ENCODE measurements at regions not wholly inside any gene's neighbourhood (a gene's known extent, or its start where the extent isn't known, plus 50 kb on each side); places are given as distances from the start of the nearest gene placed in this dataset.

- peak overlapping the region; percentile 13 for H3K27ac Mint-ChIP-seq
- H3K4me1 Mint-ChIP-seq = peaks cover 33% of the 10 kb centered on the region
- intact Hi-C loops (cut with micrococcal nuclease) = no loop called here
- CTCF ChIA-PET = no interaction called here
- TF ChIP-seq, protein P1, sequence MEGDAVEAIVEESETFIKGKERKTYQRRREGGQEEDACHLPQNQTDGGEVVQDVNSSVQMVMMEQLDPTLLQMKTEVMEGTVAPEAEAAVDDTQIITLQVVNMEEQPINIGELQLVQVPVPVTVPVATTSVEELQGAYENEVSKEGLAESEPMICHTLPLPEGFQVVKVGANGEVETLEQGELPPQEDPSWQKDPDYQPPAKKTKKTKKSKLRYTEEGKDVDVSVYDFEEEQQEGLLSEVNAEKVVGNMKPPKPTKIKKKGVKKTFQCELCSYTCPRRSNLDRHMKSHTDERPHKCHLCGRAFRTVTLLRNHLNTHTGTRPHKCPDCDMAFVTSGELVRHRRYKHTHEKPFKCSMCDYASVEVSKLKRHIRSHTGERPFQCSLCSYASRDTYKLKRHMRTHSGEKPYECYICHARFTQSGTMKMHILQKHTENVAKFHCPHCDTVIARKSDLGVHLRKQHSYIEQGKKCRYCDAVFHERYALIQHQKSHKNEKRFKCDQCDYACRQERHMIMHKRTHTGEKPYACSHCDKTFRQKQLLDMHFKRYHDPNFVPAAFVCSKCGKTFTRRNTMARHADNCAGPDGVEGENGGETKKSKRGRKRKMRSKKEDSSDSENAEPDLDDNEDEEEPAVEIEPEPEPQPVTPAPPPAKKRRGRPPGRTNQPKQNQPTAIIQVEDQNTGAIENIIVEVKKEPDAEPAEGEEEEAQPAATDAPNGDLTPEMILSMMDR (IDR thresholded peaks at IDR 0.05) = no peak
- DNase-seq (no peak), ATAC-seq (ENCODE audit: low read depth) (no peak)
- no peaks in the 10 kb centered on the region for H3K36me3 Mint-ChIP-seq (ENCODE audit: low read depth)
- H3K27me3 Mint-ChIP-seq = peaks cover 5% of the 10 kb centered on the region
- POLR2A ChIA-PET = no interaction called here
- no peak overlapping the region for H3K4me3 Mint-ChIP-seq
- H3K9me3 Mint-ChIP-seq = no peaks in the 10 kb centered on the region
These were observed 462.0 kb downstream of the HS3ST3B1 start for GRCh38 chr17:14762736-14763479.

DNA sequence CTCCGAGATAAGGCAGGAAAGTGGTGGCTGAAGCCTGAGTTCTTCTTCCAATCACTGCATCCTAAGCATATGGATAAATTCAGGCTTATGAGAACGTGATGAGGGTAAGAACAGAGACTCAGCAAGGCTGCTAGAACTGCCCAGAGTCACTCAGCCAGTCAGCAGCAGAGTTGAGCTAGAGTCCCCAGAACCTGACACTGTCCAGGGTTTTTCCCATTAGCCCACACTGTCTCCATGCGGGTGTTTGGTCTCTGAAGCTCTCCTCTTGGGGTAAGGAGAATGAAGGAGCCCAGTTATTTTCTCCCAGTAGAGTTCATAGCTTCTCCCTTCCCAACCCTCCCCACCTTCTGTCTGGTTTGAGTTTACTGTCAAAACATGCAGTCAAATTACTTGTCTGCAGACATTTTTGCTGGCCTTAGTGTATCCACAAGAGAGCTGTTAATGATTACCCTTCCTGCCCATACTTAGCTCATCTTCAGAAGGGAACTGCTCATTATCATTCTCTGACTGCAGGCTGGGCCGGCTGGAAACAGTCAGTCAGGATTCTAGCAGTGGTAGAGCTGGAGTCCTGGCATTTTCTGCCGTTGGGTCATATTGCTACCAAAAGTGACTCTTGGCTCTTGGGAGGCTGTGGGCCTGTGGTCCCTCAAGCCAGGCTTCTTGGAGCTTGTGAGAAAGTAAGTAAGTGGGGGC is 460.0 kb downstream of the HS3ST3B1 start:
- intact Hi-C loops (cut with micrococcal nuclease) = no loop called here
- POLR2A ChIA-PET = no interaction called here
- Mint-ChIP-seq H3K27me3 (peaks cover 18% of the 10 kb centered on the region), H3K27ac (no peak overlapping the region), H3K36me3 (ENCODE audit: low read depth) (no peaks in the 10 kb centered on the region), H3K4me1 (peaks cover 33% of the 10 kb centered on the region), H3K9me3 (no peaks in the 10 kb centered on the region), H3K4me3 (no peak overlapping the region)
- CTCF ChIA-PET = no interaction called here
- TF ChIP-seq, protein P1 (IDR thresholded peaks at IDR 0.05) = no peak
- no peak for DNase-seq
- ATAC-seq (ENCODE audit: low read depth) = no peak

DNA sequence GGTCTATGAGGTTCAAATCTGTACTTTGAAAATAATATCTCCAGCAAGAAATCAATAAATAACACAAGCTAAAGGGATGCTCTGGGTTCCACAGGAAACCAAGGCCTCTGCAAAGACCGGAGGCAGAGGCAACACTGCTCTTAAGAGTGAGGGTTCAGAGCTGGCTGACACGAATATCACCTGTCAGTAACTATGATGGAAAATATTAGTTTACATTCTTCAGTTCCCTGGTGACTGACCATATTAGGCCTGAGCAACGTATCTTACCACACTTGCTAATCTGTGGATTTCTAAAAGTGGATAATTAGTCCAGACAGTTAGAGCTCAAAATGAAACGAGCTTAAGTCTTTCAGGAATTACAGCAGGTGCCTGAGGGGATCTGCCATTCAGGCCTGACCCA is 459.3 kb downstream of the HS3ST3B1 start:
- Mint-ChIP-seq H3K4me1 (peaks cover 33% of the 10 kb centered on the region), H3K36me3 (ENCODE audit: low read depth) (no peaks in the 10 kb centered on the region), H3K4me3 (no peak overlapping the region), H3K9me3 (no peaks in the 10 kb centered on the region), H3K27me3 (peaks cover 23% of the 10 kb centered on the region), H3K27ac (no peak overlapping the region)
- ChIA-PET POLR2A (no interaction called here), CTCF (no interaction called here)
- DNase-seq (no peak), ATAC-seq (ENCODE audit: low read depth) (peak; percentile 31)
- TF ChIP-seq, protein P1 (IDR thresholded peaks at IDR 0.05) = no peak
- intact Hi-C loops (cut with micrococcal nuclease) = no loop called here

DNA sequence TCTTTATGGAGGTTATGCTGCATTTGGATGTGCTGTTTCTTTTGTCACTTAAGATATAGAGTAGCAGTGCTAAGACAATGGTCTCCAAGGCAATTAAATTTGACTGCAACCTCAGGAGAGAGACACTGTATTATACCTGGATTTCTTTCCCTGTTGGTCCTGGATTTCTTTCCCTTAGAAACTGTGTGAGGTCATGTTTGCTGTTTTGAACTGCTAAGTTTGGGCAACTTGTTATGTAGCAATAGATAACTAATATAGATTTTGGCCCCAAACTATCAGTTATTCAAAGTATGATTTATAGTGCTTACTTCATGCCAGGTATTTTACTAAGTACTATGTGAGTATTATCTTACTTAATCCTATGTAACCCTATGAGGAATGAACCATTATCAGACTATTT is 458.4 kb downstream of the HS3ST3B1 start:
- DNase-seq = no peak
- ChIA-PET CTCF (no interaction called here), POLR2A (no interaction called here)
- Mint-ChIP-seq H3K36me3 (ENCODE audit: low read depth) (no peaks in the 10 kb centered on the region), H3K4me1 (peaks cover 33% of the 10 kb centered on the region), H3K27ac (no peak overlapping the region), H3K4me3 (no peak overlapping the region), H3K9me3 (no peaks in the 10 kb centered on the region), H3K27me3 (peaks cover 28% of the 10 kb centered on the region)
- TF ChIP-seq, protein P1 (IDR thresholded peaks at IDR 0.05) = no peak
- ATAC-seq (ENCODE audit: low read depth) = no peak
- intact Hi-C loops (cut with micrococcal nuclease) = no loop called here

GRCh38 chr17:14756479-14756878 is 455.6 kb downstream of the HS3ST3B1 start:
- H3K36me3 Mint-ChIP-seq (ENCODE audit: low read depth) = no peaks in the 10 kb centered on the region
- ATAC-seq (ENCODE audit: low read depth) = no peak
- CTCF ChIA-PET = no interaction called here

More at GRCh38 chr17:14756479-14756878, 455.6 kb downstream of the HS3ST3B1 start:
- TF ChIP-seq, protein P1 (IDR thresholded peaks at IDR 0.05) = no peak
- POLR2A ChIA-PET = no interaction called here
- no peak for DNase-seq
- Mint-ChIP-seq H3K4me1 (peaks cover 12% of the 10 kb centered on the region), H3K27ac (no peak overlapping the region), H3K4me3 (no peak overlapping the region), H3K27me3 (peaks cover 35% of the 10 kb centered on the region), H3K9me3 (no peaks in the 10 kb centered on the region)
- intact Hi-C loops (cut with micrococcal nuclease) = no loop called here

Data from activated B cell treated with CpG ODN at 0.5 μM for 24 hours (primary cell).